Liver (tissue), 3 donors: ENCODE measurements at regions not wholly inside any gene's neighbourhood (a gene's known extent, or its start where the extent isn't known, plus 50 kb on each side); places are given as distances from the start of the nearest gene placed in this dataset.

Experiments
- ATF3 ChIP-seq: IDR thresholded peaks from 2 replicates; pipeline ENCODE4 v1.6.1; 2016; ENCODE audit warnings: antibody characterized with exemption
- CTCF ChIP-seq: fragments of 150-350 bp; IDR thresholded peaks from 2 replicates; pipeline ENCODE4 v1.5.1; 2017; ENCODE audit warnings: improper control_type of control experiment, low read depth, low read length; ENCODE audit not compliant: missing input control
- FOXA2 ChIP-seq: IDR thresholded peaks from 2 replicates; pipeline ENCODE4 v1.6.1; 2016; ENCODE audit warnings: antibody characterized with exemption
- GABPA ChIP-seq, 2 donors: IDR thresholded peaks in 1 of 2; conservative IDR thresholded peaks in 1 of 2; 2 replicates each; pipeline ENCODE4 v1.6.1; 2016; ENCODE audit warnings: antibody characterized with exemption in 2 of 2, mild to moderate bottlenecking in 1 of 2, moderate library complexity in 1 of 2
- HNF4G ChIP-seq: IDR thresholded peaks from 2 replicates; pipeline ENCODE4 v1.6.1; 2016; ENCODE audit warnings: antibody characterized with exemption
- JUND ChIP-seq, 2 donors: IDR thresholded peaks; 2 replicates each; pipeline ENCODE4 v1.6.1; 2016; ENCODE audit warnings: antibody characterized with exemption in 2 of 2
- MAX ChIP-seq: IDR thresholded peaks from 2 replicates; pipeline ENCODE4 v1.6.1; 2016; ENCODE audit warnings: antibody characterized with exemption
- RAD21 ChIP-seq, 2 donors: IDR thresholded peaks; 2 replicates each; pipeline ENCODE4 v1.6.1; 2016; ENCODE audit warnings: antibody characterized with exemption in 2 of 2, mild to moderate bottlenecking in 2 of 2
- REST ChIP-seq: IDR thresholded peaks from 2 replicates; pipeline ENCODE4 v1.6.1; 2016; ENCODE audit warnings: antibody characterized with exemption, mild to moderate bottlenecking
- YY1 ChIP-seq: IDR thresholded peaks from 2 replicates; pipeline ENCODE4 v1.6.1; 2016; ENCODE audit warnings: antibody characterized with exemption, mild to moderate bottlenecking
- ZBTB33 ChIP-seq: IDR thresholded peaks from 2 replicates; pipeline ENCODE4 v1.6.1; 2016; ENCODE audit warnings: antibody characterized with exemption
- donor health status: healthy.
- donor health status: healthy.

GRCh38 chr7:42739638-42740037 lies 172.2 kb downstream of the C7orf25 start:
- TF ChIP-seq CTCF (no peak), ATF3 (no peak), REST (no peak), RAD21 (IDR thresholded peaks at IDR 0.05) (no peak), YY1 (no peak), MAX (no peak), JUND (IDR thresholded peaks at IDR 0.05) (no peak), ZBTB33 (no peak), FOXA2 (no peak), HNF4G (no peak), GABPA (IDR thresholded peaks at IDR 0.05 in 1 of 2, conservative IDR thresholded peaks at IDR 0.05 in 1 of 2) (no peak)
